ENCODE measurements at regions not wholly inside any gene's neighbourhood (a gene's known extent, or its start where the extent isn't known, plus 50 kb on each side); places are given as distances from the start of the nearest gene placed in this dataset.

- TF ChIP-seq LRRFIP1 (CRISPR knock-in tag; conservative IDR thresholded peaks at IDR 0.05): no peak
- TF ChIP-seq EED (CRISPR knock-in tag; IDR thresholded peaks at IDR 0.05): no peak
- TF ChIP-seq ZNF142 (CRISPR knock-in tag; IDR thresholded peaks at IDR 0.05): no peak
- no peak for TF ChIP-seq ZNF280D (CRISPR knock-in tag; IDR thresholded peaks at IDR 0.05)
- TF ChIP-seq HNRNPLL (IDR thresholded peaks at IDR 0.05; ENCODE audit: low read depth, low read length, poor library complexity, severe bottlenecking): no peak
Observed at GRCh38 chr22:49405590-49405989, 422.1 kb downstream of the BRD1 start (continued).

All from HepG2 (cell line).